PC-9 (cell line): ENCODE measurements at regions not wholly inside any gene's neighbourhood (a gene's known extent, or its start where the extent isn't known, plus 50 kb on each side); places are given as distances from the start of the nearest gene placed in this dataset.

Source experiments
- BruUV-seq: library from RNA; stranded (reverse); fragments of 400-500 nt; replicated peaks from 2 replicates; lab custom pipeline; 2021; lab: Mats Ljungman, UMichigan
- CTCF ChIA-PET: fragments of 300-600 bp; sonication (Branson Sonifier 250); formaldehyde crosslinking; loops from one replicate; lab custom pipeline; 2022; ENCODE audit warnings: antibody characterized with exemption; lab: Charles Lee
- POLR2A ChIA-PET: fragments of 300-600 bp; sonication (Branson Sonifier 250); formaldehyde crosslinking; loops from one replicate; lab custom pipeline; 2022; ENCODE audit warnings: antibody characterized with exemption; ENCODE audit not compliant: unreplicated experiment; lab: Charles Lee
- DNase-seq, 2 experiments: peaks; one replicate each; pipeline versions ENCODE4 v3.0.0 to v3.0.0-alpha.2; 2015 to 2022; ENCODE audit warnings: mixed read lengths in 1 of 2
- H2AFZ ChIP-seq: fragments of 200-600 bp; sonication (generic); 2 replicates; pipeline ENCODE4 v1.8.1; 2017; ENCODE audit warnings: antibody characterized with exemption
- H3F3A ChIP-seq: fragments of 200-600 bp; sonication (generic); 2 replicates; pipeline ENCODE4 v1.8.1; 2017; ENCODE audit warnings: antibody characterized with exemption, mild to moderate bottlenecking, low read depth; ENCODE audit not compliant: insufficient read depth
- H3K27ac ChIP-seq: fragments of 200-600 bp; sonication (generic); 2 replicates; pipeline ENCODE4 v1.6.1; 2016; ENCODE audit warnings: mixed run types
- H3K27me3 ChIP-seq: fragments of 200-600 bp; sonication (generic); 2 replicates; pipeline ENCODE4 v1.6.1; 2016; ENCODE audit warnings: low read depth, mixed run types; ENCODE audit not compliant: insufficient read depth
- H3K36me3 ChIP-seq: fragments of 200-600 bp; sonication (generic); 2 replicates; pipeline ENCODE4 v1.6.1; 2016; ENCODE audit warnings: low read depth, mixed run types
- H3K4me1 ChIP-seq: fragments of 200-600 bp; sonication (generic); replicated peaks from 2 replicates; pipeline ENCODE4 v1.6.1; 2016; ENCODE audit warnings: mixed run types; ENCODE audit not compliant: insufficient read depth
- H3K4me2 ChIP-seq: fragments of 200-600 bp; sonication (generic); 2 replicates; pipeline ENCODE4 v1.6.1; 2017; ENCODE audit warnings: mixed run types
- H3K4me3 ChIP-seq: fragments of 200-600 bp; sonication (generic); 2 replicates; pipeline ENCODE4 v1.6.1; 2016; ENCODE audit warnings: mixed run types
- H3K79me2 ChIP-seq: fragments of 200-600 bp; sonication (generic); 2 replicates; pipeline ENCODE4 v1.6.1; 2017; ENCODE audit warnings: low read depth, mixed run types
- H3K9me2 ChIP-seq: fragments of 200-600 bp; sonication (generic); 2 replicates; pipeline ENCODE4 v1.8.1; 2017; ENCODE audit warnings: mild to moderate bottlenecking; ENCODE audit not compliant: insufficient read depth
- H3K9me3 ChIP-seq: fragments of 200-600 bp; sonication (generic); 2 replicates; pipeline ENCODE4 v1.8.1; 2016; ENCODE audit warnings: low read depth; ENCODE audit not compliant: insufficient read depth
- H4K20me1 ChIP-seq: fragments of 200-600 bp; sonication (generic); 2 replicates; pipeline ENCODE4 v1.8.1; 2017; ENCODE audit not compliant: insufficient read depth
- EZH2 ChIP-seq: fragments of 200-600 bp; sonication (generic); IDR thresholded peaks from 2 replicates; pipeline ENCODE4 v1.8.0; 2017; ENCODE audit warnings: antibody characterized with exemption, low read depth
- intact Hi-C: fragments of 100-400 bp; cut with micrococcal nuclease; formaldehyde crosslinking; loops from one replicate; pipeline ENCODE4 v1.10.0; 2022; ENCODE audit not compliant: unreplicated experiment
- TF ChIP-seq, protein P1 (sequence below): fragments of 200-600 bp; sonication (generic); conservative IDR thresholded peaks from 2 replicates; pipeline ENCODE4 v1.6.1; 2017; ENCODE audit warnings: mixed run types, antibody characterized with exemption, mild to moderate bottlenecking, moderate library complexity

DNA sequence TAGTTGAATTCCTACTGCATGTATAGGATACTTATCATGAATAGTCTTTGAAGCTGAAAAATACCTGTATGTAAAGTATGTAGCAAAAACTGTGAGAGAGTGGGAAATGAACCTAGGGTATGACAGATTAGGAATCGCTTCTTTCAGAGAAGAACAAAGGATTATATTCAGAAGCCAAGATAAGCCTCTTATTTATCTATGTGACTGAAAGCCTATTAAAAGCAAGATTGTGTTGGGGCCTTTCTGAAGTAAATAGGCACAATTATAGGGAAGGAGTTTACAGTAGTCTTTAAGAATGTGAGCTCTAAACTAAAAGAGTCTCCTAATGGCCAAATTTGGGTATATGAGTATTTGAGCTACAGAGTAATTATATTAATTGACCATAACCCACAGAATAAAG, 102.1 kb downstream of the MTERF1 start:
- Histone ChIP-seq H2AFZ (no peak overlapping the region), H3K79me2 (no peaks in the 10 kb centered on the region), H3K27ac (no peak overlapping the region), H3K27me3 (no peaks in the 10 kb centered on the region), H3K4me1 (no peaks in the 10 kb centered on the region), H3K4me2 (no peak overlapping the region), H3K4me3 (no peak overlapping the region), H3K9me2 (no peaks in the 10 kb centered on the region), H3K36me3 (no peaks in the 10 kb centered on the region), H4K20me1 (no peaks in the 10 kb centered on the region), H3K9me3 (no peaks in the 10 kb centered on the region), H3F3A (no peaks in the 10 kb centered on the region)
- no peak for DNase-seq
- intact Hi-C loops: no loop called here
- CTCF ChIA-PET: no interaction called here
- POLR2A ChIA-PET: no interaction called here
- BruUV-seq: no TSS peak
- TF ChIP-seq EZH2: no peak
- TF ChIP-seq, protein P1, sequence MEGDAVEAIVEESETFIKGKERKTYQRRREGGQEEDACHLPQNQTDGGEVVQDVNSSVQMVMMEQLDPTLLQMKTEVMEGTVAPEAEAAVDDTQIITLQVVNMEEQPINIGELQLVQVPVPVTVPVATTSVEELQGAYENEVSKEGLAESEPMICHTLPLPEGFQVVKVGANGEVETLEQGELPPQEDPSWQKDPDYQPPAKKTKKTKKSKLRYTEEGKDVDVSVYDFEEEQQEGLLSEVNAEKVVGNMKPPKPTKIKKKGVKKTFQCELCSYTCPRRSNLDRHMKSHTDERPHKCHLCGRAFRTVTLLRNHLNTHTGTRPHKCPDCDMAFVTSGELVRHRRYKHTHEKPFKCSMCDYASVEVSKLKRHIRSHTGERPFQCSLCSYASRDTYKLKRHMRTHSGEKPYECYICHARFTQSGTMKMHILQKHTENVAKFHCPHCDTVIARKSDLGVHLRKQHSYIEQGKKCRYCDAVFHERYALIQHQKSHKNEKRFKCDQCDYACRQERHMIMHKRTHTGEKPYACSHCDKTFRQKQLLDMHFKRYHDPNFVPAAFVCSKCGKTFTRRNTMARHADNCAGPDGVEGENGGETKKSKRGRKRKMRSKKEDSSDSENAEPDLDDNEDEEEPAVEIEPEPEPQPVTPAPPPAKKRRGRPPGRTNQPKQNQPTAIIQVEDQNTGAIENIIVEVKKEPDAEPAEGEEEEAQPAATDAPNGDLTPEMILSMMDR: no peak

DNA sequence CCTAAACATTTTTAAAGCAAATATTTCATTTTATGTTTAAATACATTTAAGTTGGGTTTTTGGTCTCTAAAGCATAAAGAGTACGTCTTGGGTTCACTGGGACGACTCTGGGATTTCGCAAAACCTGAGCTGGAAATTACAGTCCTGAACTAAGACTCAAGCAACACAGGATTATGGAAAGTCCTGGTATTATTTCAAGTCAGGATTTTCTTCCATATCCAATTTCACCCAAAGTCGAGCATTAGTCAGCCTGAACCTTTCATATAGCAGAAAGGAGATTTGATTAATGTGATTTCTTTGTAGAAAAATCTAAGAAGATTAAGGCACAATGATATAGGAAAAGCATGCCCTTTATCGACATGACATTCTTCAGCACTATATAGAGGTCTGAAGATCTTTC, 100.0 kb downstream of the MTERF1 start:
- H3K4me3 ChIP-seq: no peak overlapping the region
- H3K79me2 ChIP-seq: no peaks in the 10 kb centered on the region
- CTCF ChIA-PET: no interaction called here
- H4K20me1 ChIP-seq: no peaks in the 10 kb centered on the region
- H3F3A ChIP-seq: no peaks in the 10 kb centered on the region
- POLR2A ChIA-PET: interaction anchor here (0.7 kb wide), 1 partner anchor 53 kb away, joined by 3 read pairs; no protein-coding TSS in a partner anchor
- no peaks in the 10 kb centered on the region for H3K27me3 ChIP-seq
- no peaks in the 10 kb centered on the region for H3K4me1 ChIP-seq
- no peaks in the 10 kb centered on the region for H3K9me2 ChIP-seq
- H3K4me2 ChIP-seq: no peak overlapping the region
- intact Hi-C loops: loop anchor here (5.0 to 10.0 kb wide), 3 partner anchors 226 to 736 kb away; partner anchors contain the start of gene FZD1
- BruUV-seq: no TSS peak
- no peak overlapping the region for H2AFZ ChIP-seq
- no peak overlapping the region for H3K27ac ChIP-seq
- H3K9me3 ChIP-seq: no peaks in the 10 kb centered on the region
- DNase-seq: no peak
- H3K36me3 ChIP-seq: no peaks in the 10 kb centered on the region
- no peak for TF ChIP-seq EZH2
- TF ChIP-seq, protein P1: no peak

DNA sequence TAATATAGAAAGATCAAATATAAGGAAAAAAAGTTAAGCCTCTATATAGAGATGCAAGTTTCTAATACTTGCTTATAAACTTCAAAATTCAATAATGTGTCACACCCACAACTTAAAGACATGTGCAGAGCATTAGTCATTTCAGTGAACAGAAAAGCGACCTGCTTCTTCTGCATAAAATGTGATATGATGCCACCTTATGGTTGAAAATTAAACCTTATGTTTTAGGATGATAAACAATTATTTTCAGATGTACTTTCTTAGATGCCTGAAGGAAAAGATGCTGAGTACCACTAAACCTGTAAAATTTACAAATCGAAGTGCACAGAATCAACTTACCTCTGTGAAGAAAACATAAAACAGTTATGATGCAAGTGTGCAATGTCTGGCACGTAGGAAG, 96.0 kb downstream of the MTERF1 start:
- Histone ChIP-seq H3K27ac (no peak overlapping the region), H3K9me3 (no peaks in the 10 kb centered on the region), H3K9me2 (no peaks in the 10 kb centered on the region), H3K4me2 (no peak overlapping the region), H2AFZ (no peak overlapping the region), H3K4me3 (no peak overlapping the region), H3F3A (no peaks in the 10 kb centered on the region), H3K27me3 (no peaks in the 10 kb centered on the region), H3K79me2 (no peaks in the 10 kb centered on the region), H4K20me1 (no peaks in the 10 kb centered on the region), H3K36me3 (no peaks in the 10 kb centered on the region), H3K4me1 (no peaks in the 10 kb centered on the region)
- POLR2A ChIA-PET: no interaction called here
- intact Hi-C loops: loop anchor here (1.0 to 10.0 kb wide), 5 partner anchors 148 to 740 kb away; partner anchors contain the start of gene FZD1
- DNase-seq: peak in 1 of 2 experiments; percentile 65
- BruUV-seq: no TSS peak
- CTCF ChIA-PET: interaction anchor here (0.6 kb wide), 2 partner anchors 701 to 1073 kb away, joined by 3 to 4 read pairs; no protein-coding TSS in a partner anchor
- TF ChIP-seq, protein P1: peak; percentile 70
- TF ChIP-seq EZH2: no peak
